Inflammatory macrophage (primary cell): ENCODE measurements at regions not wholly inside any gene's neighbourhood (a gene's known extent, or its start where the extent isn't known, plus 50 kb on each side); places are given as distances from the start of the nearest gene placed in this dataset.

Experiments used
- DNase-seq, 2 donors: peaks; one replicate each; pipeline ENCODE4 v3.0.0-alpha.2; 2020 to 2022

DNA sequence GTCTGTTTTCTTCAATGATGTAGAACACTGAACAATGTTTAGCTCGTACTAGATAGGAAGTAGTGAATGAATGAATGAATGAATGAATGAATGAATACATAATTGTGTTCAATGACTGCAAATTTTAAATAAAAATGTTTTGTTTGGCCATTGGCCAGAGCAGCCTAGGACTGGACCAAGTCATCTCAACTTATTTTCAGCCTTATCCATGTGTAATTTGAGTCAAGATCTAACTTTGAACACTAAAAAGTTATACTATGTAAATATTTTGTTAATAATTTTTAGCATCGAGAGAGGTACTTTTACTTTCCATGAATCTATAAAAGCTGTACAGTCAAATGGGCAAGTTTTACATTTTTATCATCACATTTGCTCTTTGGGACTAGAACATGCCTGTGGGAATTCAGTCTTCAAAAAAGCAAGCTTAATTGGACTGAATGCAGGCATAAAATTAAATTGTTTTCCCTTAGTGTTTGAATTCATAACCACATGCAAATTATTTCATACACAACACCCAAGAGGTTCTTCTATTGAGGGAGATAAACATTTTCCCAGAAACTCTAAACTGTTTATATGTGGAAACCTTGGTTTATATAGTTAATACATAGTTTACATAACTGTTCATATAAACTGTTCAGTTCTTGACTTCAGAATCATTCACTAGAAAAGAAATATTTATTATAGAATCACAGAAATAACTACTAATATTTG lies 222.1 kb upstream of the ANO3 start:
- no peak for DNase-seq

DNA sequence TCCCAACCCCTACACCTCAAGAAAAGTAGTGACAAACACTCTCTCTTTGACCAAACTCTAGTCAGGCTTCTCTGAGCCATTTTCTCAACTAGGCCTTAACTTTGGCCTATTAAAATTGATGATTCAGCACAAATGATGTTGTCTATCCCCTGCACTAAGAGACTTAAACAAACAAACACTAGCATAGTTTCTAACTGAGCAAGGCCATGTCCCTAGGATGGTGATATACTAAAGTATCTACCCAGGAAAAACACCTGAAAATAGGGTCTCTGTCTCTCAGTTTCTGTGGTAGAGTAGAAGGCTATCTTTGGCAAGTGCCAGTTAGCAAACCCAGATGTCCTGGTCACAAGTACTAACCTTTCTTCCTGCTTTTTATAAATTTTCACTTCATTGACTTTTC lies 219.7 kb upstream of the ANO3 start:
- no peak for DNase-seq

DNA sequence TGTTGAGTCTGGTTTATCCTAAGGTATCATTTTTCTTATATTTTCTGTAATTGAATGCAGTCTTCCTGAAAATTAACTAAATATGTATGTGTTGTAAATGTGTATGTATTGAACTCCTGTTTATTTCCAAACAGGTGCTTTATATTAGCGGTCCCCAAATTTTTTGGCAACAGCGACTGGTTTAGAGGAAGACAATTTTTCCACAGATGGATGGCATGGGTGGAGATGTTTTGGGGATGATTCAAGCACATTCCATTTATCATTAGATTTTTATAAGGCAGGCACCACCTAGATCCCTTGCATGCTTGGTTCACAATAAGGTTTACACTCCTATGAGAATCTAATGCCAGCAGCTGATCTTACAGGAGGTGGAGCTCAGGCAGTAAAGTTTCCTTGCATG lies 210.5 kb upstream of the ANO3 start:
- DNase-seq = no peak

DNA sequence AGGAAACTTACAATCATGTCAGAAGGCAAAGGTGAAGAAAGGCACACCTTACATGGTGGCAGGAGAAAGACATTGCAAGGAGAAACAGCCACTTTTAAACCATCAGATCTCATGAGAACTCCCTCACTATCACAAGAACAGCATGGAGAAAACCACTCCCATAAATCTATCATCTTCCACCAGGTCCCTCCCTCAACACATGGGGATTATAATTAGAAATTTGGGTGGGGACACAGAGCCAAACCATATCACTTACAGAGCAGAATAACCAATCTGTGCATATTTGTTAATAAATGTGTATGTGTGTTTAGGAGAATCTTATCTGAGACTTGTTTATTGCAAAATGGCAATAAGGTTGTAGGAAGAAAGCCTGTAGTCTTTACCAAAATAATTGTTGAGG lies 205.2 kb upstream of the ANO3 start:
- no peak for DNase-seq

DNA sequence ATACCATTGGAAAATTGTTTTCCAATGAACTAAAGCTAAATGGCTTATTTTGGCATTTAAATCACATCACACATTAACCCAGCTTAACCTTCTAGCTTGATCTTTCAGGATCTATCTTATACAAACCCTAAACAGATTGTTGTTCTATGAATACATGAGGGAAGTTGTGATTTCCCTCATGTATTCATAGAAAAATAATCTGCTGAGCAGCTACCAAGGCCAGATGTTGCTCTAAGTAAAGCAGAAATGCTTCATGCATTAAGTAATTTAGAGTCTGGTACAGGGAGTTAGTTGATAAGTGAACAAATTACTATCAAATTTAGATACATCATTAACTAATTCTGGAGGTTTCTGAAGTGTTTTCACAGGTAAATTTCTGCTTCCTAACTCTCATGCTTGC lies 204.6 kb upstream of the ANO3 start:
- DNase-seq = no peak

DNA sequence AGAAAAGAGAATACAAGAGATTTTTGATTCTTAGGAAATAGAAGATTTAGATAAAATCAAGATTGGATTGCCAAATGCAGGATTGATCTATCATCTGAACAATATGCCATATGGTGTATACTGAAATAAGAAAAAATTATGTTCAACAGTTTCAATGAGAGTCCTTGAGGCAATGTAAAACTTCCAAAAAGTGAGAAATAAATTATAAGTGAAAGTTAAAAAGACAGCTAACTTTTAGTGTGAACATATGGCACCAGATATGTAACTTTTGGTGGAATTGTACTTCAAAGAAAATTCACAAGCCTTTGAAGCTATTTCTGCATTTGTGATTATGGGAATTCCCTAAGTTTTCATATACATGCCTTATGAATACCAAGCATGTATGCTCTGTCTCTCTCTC lies 200.5 kb upstream of the ANO3 start:
- no peak for DNase-seq

DNA sequence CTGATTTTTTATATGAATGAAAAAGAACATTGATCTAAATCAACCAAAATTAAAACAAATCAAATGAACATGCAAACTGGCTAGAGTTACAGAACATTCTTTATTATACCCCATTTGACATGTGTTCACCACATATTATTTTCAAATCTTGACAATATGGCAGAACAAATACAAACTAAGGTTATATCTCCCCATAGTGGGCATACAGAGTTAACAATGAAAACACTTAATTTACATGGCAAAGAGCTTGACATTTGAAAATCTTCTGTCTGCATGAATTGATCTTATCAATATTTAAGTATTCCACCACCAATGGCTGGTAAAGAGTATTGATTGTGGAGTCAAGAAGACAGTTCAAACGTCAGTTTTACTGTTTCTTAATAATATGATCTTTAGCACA lies 197.9 kb upstream of the ANO3 start:
- no peak for DNase-seq

DNA sequence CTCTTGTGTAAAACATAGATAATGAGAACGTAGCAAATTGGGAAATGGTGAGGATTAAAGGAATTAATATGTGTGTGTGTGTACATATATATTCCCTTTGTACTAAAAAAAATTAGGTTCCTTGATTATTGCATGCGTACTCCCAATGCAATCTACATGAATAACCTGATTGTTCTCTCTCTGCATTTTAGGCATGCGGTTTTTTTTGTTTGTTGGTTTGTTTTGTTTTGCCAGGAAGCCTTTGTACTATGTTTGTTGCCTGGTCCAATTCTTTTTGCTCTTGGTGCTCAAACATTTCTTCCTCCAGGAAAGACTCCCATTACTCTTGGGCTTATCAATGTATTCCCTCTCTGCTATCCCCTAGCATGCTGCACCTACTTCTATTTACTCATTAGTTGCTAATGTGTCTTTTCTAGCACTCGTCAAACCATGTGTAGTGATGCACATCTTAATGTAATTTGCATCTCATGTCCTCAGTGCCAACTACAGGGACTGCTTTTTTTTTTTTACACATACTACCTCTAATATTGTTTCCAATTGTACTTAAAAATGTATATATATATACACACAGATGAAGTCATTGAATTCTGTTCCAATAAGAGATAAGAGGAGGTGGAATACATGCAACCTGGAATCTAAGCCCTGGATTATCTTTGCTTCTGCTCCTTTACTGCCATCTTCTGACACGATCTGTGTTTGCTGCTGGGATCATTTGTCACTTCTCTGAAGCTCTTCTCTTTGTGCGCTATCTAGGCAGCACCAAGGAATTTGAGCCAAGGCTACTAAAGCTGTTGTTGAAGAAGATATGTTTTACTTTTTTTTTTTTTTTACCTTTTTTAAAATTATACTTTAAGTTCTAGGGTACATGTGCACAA lies 197.2 kb upstream of the ANO3 start:
- DNase-seq = no peak

DNA sequence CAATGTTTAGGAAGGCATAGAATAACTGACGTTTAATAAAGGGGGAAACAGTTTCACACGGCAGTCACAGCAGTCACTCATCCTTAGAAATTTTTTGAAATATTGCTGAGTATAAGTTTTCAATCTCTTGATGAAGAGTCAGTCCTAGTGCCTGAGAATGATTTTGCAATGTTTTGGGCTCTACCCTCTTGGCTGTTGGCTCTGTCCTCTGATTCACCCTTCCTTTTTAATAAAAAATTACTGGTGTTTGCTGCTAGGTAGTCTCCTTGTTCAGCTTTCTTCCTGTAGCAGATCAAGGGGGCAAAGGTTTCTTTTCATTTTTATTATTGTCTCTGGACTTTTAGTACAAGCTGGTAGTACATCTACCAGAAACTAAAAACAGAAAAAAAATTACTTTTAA lies 194.3 kb upstream of the ANO3 start:
- DNase-seq = no peak

DNA sequence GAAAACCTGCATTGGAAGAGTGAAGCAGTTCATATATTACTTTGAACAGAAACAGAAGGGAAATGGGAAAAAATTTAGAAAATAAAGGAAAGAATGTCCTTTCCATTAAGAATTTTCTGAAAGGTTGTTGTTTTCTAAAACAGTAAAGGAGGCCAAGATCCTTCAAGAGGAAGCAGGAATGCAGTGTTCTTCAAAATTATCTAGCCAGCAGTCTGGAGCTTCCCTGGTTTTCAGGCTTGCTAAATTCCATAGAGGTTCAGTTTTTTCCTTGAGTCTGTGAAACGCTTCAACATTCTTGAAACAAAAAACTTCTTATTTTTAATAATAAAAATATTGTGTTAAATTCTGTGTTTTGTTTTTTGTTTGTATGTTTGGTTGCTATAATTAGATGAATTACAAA lies 189.0 kb upstream of the ANO3 start:
- DNase-seq = no peak

DNA sequence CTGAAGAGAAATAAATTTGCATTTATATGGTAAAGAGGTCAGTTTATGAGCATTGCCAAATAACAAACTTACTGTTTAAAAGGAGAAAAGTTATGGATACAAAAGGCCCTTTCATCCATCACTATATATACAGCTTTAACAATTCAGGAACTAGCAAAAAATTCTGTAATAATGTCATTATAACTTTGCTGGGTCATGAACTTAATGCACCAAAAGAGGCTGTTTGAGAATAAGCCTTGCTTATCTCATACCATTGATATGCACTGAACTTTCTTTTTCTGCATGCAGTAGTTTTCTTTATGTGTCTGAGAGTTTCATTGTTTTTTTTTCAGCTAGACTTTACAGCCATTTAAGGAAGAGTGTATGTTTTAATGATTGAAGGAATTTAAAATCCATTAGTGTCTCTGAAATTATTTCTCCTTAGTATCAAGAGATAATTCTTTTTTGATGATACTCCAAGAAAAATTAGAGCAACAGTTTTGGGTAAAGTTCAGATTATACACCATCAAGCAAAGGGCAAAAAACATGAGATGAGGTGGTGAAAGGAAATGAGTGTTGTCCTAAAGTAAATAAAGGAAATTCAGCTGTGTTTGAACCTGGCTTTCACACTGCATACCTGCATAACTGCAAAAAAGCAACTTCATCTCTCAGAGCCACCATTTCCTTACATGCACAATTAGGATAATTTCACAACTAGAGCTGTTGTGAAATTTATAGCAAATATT lies 188.2 kb upstream of the ANO3 start:
- DNase-seq = no peak

DNA sequence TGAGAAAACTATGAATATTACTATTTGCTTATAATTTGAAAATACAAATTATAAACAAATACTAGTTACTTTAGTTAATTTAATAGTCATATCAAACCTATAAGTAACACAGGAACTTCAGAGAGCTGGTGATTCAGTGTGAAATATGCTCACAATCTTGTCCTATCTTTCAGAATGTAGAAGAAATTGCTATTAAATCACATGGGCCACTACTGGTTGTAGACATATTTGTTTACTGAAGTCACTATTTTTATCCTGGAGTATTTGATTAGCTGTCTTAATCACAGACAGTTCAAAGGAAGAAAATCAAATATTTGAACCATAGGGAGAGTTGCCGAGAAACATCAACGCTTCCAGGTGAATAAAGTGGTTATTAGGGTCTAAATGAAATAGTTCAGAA lies 187.6 kb upstream of the ANO3 start:
- no peak for DNase-seq

DNA sequence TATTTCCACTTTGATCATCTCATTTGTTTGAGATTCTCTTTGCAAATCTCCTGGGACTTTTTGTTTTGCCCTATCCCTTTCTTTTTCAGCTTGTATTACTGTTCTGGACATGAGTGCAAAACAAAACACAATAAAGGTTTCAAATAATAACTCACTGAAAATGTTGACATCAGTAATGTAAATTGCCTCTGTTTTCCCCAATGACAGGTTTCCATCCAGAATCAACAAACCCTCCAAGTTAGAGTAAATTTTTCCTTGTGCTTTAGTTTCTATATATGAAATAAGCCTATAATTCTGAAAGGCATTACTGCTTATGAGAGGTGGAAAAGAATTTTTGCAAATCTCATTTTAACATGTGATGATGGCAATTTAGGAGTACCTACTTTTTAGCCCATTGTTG lies 187.0 kb upstream of the ANO3 start:
- DNase-seq = no peak

DNA sequence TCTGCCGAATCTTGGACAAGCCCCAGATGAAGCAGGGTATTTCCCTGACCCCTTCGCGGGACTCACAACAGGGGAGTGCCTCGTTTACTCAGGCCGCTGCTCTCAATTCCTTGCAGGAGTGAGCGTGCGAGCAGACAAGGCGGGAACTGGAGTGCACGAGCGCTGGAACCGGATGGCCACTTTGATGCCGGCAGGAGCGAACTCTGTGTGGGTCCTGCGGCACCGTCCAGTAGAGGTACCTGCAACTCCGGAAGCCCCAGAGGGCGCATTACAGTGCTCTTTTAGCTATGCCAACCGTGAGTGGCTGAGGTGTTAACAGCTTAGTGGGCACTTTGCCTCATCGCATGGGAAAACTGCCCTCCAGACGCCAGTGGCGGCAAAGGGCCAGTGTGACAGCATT lies 182.3 kb upstream of the ANO3 start:
- DNase-seq = no peak

DNA sequence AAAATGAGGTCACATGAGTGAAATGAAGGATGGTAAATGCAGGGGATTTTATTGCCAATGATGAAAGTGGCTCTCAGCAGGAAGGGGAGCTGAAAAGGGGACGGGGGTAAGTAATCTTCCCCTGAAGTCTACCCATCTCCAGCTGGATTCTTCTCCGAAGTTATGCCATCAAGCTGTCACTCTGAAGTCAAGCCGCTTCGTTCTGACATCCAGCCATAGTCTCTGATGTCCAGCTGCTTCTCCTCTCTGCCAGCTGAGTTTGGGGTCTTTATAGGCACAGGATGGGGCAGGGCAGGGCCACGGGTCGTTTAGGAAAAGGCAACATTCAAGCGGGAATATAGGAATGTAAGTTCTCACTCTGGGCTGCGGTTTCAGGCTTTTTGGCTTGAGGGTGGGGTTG lies 181.9 kb upstream of the ANO3 start:
- DNase-seq = no peak

DNA sequence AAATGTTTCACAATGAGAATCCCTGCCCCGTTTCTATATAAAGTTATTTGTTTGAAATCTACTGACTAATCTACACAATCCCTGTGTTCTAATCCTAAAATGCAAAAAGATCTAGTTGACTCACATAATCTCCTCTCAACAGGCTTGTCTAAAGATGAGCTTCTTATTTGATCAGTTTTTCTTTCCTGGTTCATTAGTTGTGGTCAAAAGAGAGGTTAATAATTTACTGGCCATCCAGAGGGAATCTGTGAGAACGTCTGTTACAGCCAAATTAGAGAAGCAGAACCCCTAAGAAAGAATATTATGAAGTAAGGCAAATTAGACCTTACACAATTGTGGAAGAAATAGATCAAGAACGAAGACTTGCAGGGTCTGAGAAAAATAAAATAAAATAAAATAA lies 173.7 kb upstream of the ANO3 start:
- DNase-seq = no peak

DNA sequence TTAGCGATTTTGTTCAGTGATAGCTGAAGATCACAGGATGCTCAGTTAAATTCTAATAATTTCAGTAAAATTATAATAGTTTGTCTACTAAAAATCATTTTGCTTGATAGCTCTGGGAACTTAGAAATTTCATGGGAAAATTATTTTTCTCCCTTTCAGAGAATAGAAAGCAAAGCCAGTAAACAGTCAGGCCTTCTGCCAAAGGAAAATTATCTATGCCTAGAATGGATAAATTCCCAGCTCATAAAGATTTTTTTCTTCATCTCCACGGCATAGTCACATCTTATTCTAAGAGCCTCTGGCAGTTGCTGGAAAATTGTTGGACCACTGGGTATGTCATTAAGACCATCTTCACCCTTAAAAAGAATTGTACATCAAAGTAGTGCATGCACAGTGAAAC lies 169.6 kb upstream of the ANO3 start:
- DNase-seq = no peak

DNA sequence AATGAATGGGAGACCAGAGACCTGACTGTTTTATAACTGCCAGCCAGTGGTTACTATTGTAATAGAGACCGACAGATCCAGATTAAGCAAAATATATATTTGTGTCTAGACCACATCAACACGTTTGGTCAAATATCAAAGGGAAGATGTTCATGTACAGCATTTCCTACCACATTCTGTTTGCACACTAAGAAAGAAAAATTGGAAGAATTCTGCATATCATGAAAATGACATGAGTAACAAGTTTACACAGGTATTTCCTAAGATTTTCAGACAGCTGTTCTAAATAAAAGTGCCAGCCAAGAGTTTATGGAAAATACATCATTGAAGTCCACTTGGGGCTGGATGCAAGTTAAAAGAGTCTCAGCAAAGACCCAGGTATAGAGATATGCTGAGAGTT lies 145.5 kb upstream of the ANO3 start:
- DNase-seq = no peak

DNA sequence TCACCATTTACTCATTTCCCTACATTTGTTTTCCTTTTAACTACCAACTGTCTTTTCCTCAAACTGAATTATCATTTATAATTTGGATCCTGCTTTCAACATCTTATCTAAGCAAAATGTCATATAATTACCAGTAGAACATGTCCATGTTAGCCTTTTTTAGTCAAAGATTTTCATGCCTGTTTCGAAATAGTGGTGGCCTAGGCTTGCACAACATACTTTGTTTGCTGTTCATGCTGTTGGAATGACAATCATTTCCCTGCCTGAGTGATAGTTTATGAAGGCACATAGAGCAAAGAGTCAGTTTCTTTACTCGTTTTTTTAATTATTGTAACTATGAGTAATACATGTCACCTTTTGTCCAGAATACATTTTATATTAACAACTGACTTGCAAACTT lies 144.3 kb upstream of the ANO3 start:
- DNase-seq = no peak

DNA sequence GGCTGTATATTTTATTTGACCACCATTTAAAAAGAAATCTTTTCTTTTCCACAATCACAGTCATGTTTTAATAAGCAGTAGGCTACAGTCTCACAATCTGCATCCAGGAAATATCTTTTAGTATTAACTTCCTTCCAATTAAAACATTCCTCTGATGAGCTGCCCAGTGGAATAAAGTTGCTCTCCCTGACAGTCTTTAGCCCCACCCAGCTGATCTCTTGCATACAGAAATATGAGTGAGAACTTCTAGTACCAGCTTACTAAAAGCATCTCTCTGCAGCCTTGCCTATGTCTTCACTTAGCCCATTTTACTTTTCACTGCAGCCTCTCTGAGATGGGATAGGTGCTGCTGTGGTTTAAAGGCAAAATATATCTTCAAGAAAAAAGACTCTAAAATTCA lies 143.4 kb upstream of the ANO3 start:
- DNase-seq = no peak

DNA sequence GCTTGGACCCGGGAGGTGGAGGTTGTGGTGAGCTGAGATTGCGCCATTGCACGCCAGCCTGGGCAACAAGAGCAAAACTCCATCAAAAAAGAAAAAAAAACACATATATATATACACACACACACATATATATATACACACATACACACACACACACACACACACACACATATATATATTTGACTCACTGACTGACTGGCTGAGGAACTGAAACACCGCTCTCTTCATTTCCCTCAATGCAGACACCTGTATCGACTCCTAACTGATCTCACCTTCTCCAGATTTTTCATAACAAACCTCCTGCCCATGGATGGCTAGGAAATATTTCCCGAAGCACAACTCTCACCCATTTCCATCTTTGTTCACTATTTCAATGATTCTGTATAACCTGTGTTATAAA lies 140.7 kb upstream of the ANO3 start:
- no peak for DNase-seq

DNA sequence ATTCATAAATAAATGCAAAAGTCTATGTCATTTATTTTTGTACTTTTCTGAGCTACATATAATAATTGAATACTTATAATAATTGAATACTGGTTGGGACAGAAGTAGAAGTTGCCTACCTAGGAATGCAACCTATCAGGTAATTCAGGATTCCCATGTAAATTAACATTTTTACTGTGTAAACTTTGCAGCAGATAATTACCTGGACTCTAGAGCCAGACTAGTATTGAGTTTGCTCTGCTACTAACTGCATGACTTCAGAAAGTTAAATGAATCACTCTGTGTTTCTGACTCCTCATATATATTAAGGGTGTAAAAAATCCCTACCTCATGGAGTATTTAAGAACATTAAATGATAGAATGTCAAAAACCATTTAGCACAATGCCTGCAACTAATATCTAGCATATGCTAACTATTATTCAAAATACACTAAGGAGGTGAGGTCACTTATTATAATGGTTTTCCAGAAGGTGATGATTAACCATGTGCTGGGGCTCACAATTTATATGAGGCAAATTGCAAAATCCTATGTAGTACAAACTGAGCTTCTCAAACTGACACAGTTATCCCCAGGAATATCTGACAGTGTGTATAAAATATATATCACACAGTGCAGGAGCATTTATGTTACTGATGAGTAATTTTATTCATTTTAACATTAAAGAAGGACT lies 138.1 kb upstream of the ANO3 start:
- no peak for DNase-seq

DNA sequence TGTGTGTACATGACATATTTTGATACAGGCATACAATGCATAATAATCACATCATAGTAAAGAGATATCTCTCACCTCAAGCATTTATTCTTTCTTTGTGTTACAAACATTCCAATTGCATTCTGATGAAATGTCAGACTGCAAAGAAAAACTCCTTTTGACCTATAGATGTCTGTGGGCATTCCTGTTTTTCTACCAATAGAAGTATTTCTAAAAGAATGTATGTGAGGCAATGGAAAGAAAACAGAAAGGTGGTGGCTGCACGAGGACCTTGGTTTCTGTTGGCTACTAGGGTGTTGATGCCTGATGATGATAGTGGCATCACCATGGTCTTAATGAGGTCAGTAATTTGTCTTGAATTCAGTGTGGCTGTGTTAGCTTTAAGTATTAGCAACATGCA lies 137.0 kb upstream of the ANO3 start:
- no peak for DNase-seq
